Stimulated activated memory B cell treated with anti-CD40 and anti-IgM and Interleukin-4, amounts not matched to agents 10 μg/mL and 1 μg/mL and 100 μg/mL, for 72 hours (primary cell): ENCODE measurements at regions not wholly inside any gene's neighbourhood (a gene's known extent, or its start where the extent isn't known, plus 50 kb on each side); places are given as distances from the start of the nearest gene placed in this dataset.

Source experiments
- ATAC-seq: fragments of 150-1000 bp; cut with Tn5 transposase; 2 replicates; pipeline ENCODE4 v1.10.0; 2021
- H3K27ac Mint-ChIP-seq: one replicate; pipeline ENCODE4 v1.8.0; 2022; ENCODE audit warnings: mild to moderate bottlenecking, mixed read lengths
- H3K27me3 Mint-ChIP-seq: one replicate; pipeline ENCODE4 v1.8.0; 2022; ENCODE audit warnings: mixed read lengths
- H3K36me3 Mint-ChIP-seq: one replicate; pipeline ENCODE4 v1.8.0; 2022; ENCODE audit warnings: mixed read lengths
- H3K4me1 Mint-ChIP-seq: one replicate; pipeline ENCODE4 v1.8.0; 2022; ENCODE audit warnings: mixed read lengths
- H3K4me3 Mint-ChIP-seq: one replicate; pipeline ENCODE4 v1.8.0; 2022; ENCODE audit warnings: mild to moderate bottlenecking, moderate library complexity, mixed read lengths
- H3K9me3 Mint-ChIP-seq: one replicate; pipeline ENCODE4 v1.8.0; 2022; ENCODE audit warnings: mixed read lengths

GRCh38 chr15:94587113-94587512 lies 355.8 kb downstream of the MCTP2 start:
- Mint-ChIP-seq H3K4me1 (peaks cover 7% of the 10 kb centered on the region), H3K36me3 (no peaks in the 10 kb centered on the region), H3K4me3 (no peak overlapping the region), H3K9me3 (no peaks in the 10 kb centered on the region), H3K27me3 (peaks cover 72% of the 10 kb centered on the region), H3K27ac (no peak overlapping the region)
- ATAC-seq, result no peak

GRCh38 chr15:94588993-94589392 lies 357.6 kb downstream of the MCTP2 start:
- H3K27ac Mint-ChIP-seq, result no peak overlapping the region
- no peaks in the 10 kb centered on the region for H3K36me3 Mint-ChIP-seq
- ATAC-seq, result no peak
- peaks cover 7% of the 10 kb centered on the region for H3K4me1 Mint-ChIP-seq
- H3K9me3 Mint-ChIP-seq, result no peaks in the 10 kb centered on the region
- H3K4me3 Mint-ChIP-seq, result no peak overlapping the region
- H3K27me3 Mint-ChIP-seq, result peaks cover 71% of the 10 kb centered on the region

GRCh38 chr15:94592495-94592894 lies 361.1 kb downstream of the MCTP2 start:
- H3K9me3 Mint-ChIP-seq, result no peaks in the 10 kb centered on the region
- H3K4me1 Mint-ChIP-seq, result no peaks in the 10 kb centered on the region
- no peaks in the 10 kb centered on the region for H3K36me3 Mint-ChIP-seq
- H3K27ac Mint-ChIP-seq, result no peak overlapping the region
- H3K4me3 Mint-ChIP-seq, result no peak overlapping the region
- peaks cover 41% of the 10 kb centered on the region for H3K27me3 Mint-ChIP-seq
- ATAC-seq, result no peak

DNA sequence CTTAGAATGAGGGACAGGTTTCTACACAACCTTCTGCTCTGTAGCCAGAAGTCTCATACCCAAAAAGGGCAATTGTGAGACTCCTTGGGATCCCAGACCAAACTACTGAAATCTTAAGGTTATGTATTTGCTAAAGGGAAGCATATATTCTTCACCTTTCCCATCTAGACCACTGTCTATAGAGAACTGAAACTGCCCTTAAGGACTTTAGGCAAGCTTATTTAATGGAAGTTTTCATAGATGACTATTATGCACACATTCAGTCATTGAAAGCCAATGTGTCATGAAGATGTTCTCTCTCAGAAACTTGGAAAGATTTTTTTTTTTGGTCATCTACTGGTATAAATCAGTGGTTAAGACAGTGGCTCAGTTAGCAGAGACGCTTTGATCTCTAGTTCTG lies 365.3 kb downstream of the MCTP2 start:
- Mint-ChIP-seq H3K4me1 (no peaks in the 10 kb centered on the region), H3K9me3 (no peaks in the 10 kb centered on the region), H3K36me3 (no peaks in the 10 kb centered on the region), H3K27ac (no peak overlapping the region), H3K4me3 (no peak overlapping the region), H3K27me3 (peaks cover 17% of the 10 kb centered on the region)
- ATAC-seq, result no peak

DNA sequence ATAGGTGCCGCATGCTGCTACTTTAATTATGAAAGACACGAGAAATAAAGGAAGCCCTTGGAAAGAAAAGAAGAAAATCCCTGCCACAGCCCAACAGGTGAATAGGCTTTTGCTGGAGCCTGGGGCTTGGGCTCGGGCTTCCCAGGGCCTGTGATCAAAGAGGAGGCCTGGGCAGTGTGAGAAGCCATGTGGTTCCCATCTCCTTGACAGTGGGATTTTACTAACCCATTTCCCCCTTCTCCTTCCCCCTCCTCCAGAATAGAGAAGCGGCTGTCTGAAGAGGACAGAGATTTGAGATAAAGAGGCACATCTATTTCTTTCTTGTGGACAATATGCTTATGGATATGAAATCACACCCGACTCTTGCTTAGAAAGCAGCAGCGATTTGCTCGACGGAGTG lies 369.1 kb downstream of the MCTP2 start:
- H3K4me3 Mint-ChIP-seq, result no peak overlapping the region

GRCh38 chr15:94602754-94603470 lies 371.6 kb downstream of the MCTP2 start:
- Mint-ChIP-seq H3K9me3 (peaks cover 1% of the 10 kb centered on the region), H3K27me3 (peaks cover 26% of the 10 kb centered on the region), H3K36me3 (no peaks in the 10 kb centered on the region), H3K4me3 (no peak overlapping the region), H3K27ac (no peak overlapping the region), H3K4me1 (peaks cover 7% of the 10 kb centered on the region)
- no peak for ATAC-seq

More for the DNA sequence above, 369.1 kb downstream of the MCTP2 start:
- H3K4me1 Mint-ChIP-seq, result no peaks in the 10 kb centered on the region
- H3K36me3 Mint-ChIP-seq, result no peaks in the 10 kb centered on the region
- H3K27ac Mint-ChIP-seq, result no peak overlapping the region
- peaks cover 14% of the 10 kb centered on the region for H3K27me3 Mint-ChIP-seq
- ATAC-seq, result no peak
- H3K9me3 Mint-ChIP-seq, result no peaks in the 10 kb centered on the region

GRCh38 chr15:94606286-94606685 lies 374.9 kb downstream of the MCTP2 start:
- H3K36me3 Mint-ChIP-seq, result no peaks in the 10 kb centered on the region
- H3K4me1 Mint-ChIP-seq, result peaks cover 7% of the 10 kb centered on the region
- H3K9me3 Mint-ChIP-seq, result peaks cover 4% of the 10 kb centered on the region
- H3K27me3 Mint-ChIP-seq, result peaks cover 26% of the 10 kb centered on the region
- H3K27ac Mint-ChIP-seq, result no peak overlapping the region
- no peak for ATAC-seq
- no peak overlapping the region for H3K4me3 Mint-ChIP-seq

DNA sequence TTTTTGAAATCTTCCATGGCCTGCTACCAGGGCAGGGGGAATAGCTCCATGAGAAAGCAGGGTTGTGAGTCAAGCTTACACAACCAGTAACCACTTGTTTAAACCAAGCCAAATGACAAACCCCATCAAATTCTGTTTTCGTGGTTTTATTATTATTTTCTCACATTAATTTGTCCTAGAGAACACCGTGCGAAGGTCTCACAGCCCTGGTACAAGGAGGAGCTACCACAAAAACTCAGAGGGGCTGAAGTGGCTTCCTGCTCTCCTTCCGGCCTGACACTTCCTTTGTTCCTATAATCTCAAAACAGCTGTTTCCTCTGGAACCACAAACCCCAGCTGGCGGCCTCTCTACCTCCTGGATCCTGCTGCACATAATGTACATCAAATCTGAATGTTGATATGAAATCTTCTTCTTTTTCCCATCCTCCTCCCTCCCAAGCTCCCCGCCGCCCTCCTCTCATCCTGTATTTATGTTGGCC lies 375.9 kb downstream of the MCTP2 start:
- ATAC-seq, result no peak
- Mint-ChIP-seq H3K27ac (no peak overlapping the region), H3K9me3 (peaks cover 4% of the 10 kb centered on the region), H3K4me3 (no peak overlapping the region), H3K4me1 (peaks cover 7% of the 10 kb centered on the region), H3K36me3 (no peaks in the 10 kb centered on the region), H3K27me3 (peaks cover 26% of the 10 kb centered on the region)

- ATAC-seq, result no peak
- peaks cover 4% of the 10 kb centered on the region for H3K9me3 Mint-ChIP-seq
- peaks cover 25% of the 10 kb centered on the region for H3K27me3 Mint-ChIP-seq
- H3K27ac Mint-ChIP-seq, result no peak overlapping the region
- H3K4me1 Mint-ChIP-seq, result peaks cover 7% of the 10 kb centered on the region
- H3K4me3 Mint-ChIP-seq, result no peak overlapping the region
- H3K36me3 Mint-ChIP-seq, result no peaks in the 10 kb centered on the region
Observed at GRCh38 chr15:94610069-94610468, 378.7 kb downstream of the MCTP2 start.

GRCh38 chr15:94610485-94610884 lies 379.1 kb downstream of the MCTP2 start:
- H3K9me3 Mint-ChIP-seq, result peaks cover 4% of the 10 kb centered on the region
- no peak for ATAC-seq
- peaks cover 7% of the 10 kb centered on the region for H3K4me1 Mint-ChIP-seq
- H3K27ac Mint-ChIP-seq, result no peak overlapping the region
- H3K27me3 Mint-ChIP-seq, result peaks cover 21% of the 10 kb centered on the region
- no peaks in the 10 kb centered on the region for H3K36me3 Mint-ChIP-seq
- no peak overlapping the region for H3K4me3 Mint-ChIP-seq

DNA sequence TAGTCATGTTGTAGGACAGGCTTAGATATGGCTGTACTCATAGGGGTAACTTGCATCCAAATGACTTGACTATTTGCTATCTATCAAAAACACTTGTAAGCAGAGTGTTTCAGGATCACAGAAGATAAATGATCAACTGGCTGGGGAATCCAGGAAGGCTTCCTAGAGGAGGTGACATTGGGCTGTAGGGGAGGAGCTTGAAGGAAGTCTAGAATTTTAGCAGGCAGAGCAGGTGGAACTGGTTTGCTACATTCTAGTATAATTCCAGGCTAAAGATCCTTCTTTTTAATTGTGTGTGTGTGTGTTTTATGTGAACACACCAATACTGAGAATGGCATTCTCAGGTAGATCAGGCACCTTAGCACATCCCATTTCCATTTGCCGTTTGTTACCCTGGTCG lies 380.3 kb downstream of the MCTP2 start:
- no peak for ATAC-seq
- Mint-ChIP-seq H3K27me3 (peaks cover 16% of the 10 kb centered on the region), H3K4me1 (peaks cover 7% of the 10 kb centered on the region), H3K36me3 (no peaks in the 10 kb centered on the region), H3K4me3 (no peak overlapping the region), H3K9me3 (peaks cover 4% of the 10 kb centered on the region), H3K27ac (no peak overlapping the region)

DNA sequence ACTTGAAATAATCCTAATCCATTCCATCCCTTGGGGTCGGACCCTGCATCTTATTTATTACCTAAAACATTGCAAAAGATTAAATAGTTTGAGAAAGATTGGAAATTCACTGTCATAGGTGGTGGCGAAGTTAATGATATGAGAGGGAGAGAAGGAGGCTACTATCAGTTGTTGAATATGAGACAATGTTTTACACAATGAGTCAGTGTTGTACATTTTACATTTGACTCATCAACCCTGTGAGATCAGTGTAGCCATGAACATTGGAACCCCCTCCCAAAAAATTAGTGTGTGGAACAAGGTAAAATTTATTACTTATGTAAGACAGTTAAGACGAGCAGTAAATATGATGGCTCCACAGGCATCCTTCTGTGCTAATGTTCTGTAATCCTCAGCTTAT lies 384.3 kb downstream of the MCTP2 start:
- ATAC-seq, result no peak
- H3K27me3 Mint-ChIP-seq, result no peaks in the 10 kb centered on the region
- H3K27ac Mint-ChIP-seq, result no peak overlapping the region
- H3K36me3 Mint-ChIP-seq, result no peaks in the 10 kb centered on the region
- H3K9me3 Mint-ChIP-seq, result no peaks in the 10 kb centered on the region
- H3K4me1 Mint-ChIP-seq, result no peaks in the 10 kb centered on the region
- no peak overlapping the region for H3K4me3 Mint-ChIP-seq

- ATAC-seq, result no peak
- Mint-ChIP-seq H3K27me3 (no peaks in the 10 kb centered on the region), H3K4me1 (no peaks in the 10 kb centered on the region), H3K27ac (no peak overlapping the region), H3K4me3 (no peak overlapping the region), H3K9me3 (no peaks in the 10 kb centered on the region), H3K36me3 (no peaks in the 10 kb centered on the region)
Observed at GRCh38 chr15:94620632-94621031, 389.3 kb downstream of the MCTP2 start.

DNA sequence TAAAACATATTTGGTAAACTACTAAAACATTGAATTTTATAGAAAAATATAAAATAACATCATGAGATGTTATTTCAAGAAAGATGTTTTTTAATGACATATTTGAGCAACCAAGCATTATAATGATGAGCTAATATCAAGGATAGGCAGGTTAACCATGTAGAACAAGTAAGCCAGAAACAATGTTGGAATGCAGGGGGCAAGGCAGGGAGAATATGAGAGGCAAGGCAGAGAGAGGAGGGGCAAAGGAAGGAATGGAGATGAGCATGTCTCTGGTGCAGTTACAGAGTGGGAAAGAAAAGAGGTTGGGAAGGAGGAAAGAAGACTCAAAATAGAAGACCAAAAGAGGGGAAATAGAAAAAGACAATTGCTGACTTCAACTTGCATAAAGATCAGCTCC lies 390.4 kb downstream of the MCTP2 start:
- Mint-ChIP-seq H3K27me3 (no peaks in the 10 kb centered on the region), H3K4me1 (no peaks in the 10 kb centered on the region), H3K36me3 (no peaks in the 10 kb centered on the region), H3K4me3 (no peak overlapping the region), H3K9me3 (no peaks in the 10 kb centered on the region), H3K27ac (no peak overlapping the region)
- ATAC-seq, result no peak

- no peaks in the 10 kb centered on the region for H3K27me3 Mint-ChIP-seq
- no peak overlapping the region for H3K27ac Mint-ChIP-seq
- no peak for ATAC-seq
- H3K36me3 Mint-ChIP-seq, result no peaks in the 10 kb centered on the region
- no peaks in the 10 kb centered on the region for H3K9me3 Mint-ChIP-seq
- peaks cover 9% of the 10 kb centered on the region for H3K4me1 Mint-ChIP-seq
- no peak overlapping the region for H3K4me3 Mint-ChIP-seq
Observed at GRCh38 chr15:94626949-94627348, 395.6 kb downstream of the MCTP2 start.

DNA sequence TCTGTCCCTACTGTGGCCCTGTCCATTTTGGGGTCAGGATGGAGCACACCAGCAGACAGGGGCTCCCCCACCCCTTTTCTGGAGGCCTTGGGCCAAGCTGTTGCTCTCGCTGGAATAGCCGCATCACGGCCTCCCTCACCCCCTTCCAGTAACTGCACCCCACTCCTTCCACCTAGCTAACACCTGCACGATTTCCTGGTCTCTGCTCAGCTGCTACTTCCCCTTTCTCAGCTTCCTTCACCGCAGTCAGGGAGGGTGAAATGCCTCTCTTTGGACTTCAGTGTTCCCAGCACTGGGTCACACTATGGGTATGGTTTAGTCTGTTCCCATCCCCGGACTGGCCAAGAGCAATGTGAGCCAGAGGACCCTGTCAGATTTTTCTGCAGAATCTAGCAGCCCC lies 400.2 kb downstream of the MCTP2 start:
- no peak overlapping the region for H3K4me3 Mint-ChIP-seq
- peak; percentile 71 for ATAC-seq
- H3K27ac Mint-ChIP-seq, result no peak overlapping the region
- H3K4me1 Mint-ChIP-seq, result peaks cover 14% of the 10 kb centered on the region
- peaks cover 12% of the 10 kb centered on the region for H3K27me3 Mint-ChIP-seq
- no peaks in the 10 kb centered on the region for H3K9me3 Mint-ChIP-seq
- H3K36me3 Mint-ChIP-seq, result no peaks in the 10 kb centered on the region
